ENCODE measurements at regions not wholly inside any gene's neighbourhood (a gene's known extent, or its start where the extent isn't known, plus 50 kb on each side); places are given as distances from the start of the nearest gene placed in this dataset.
"Not testable (repeated sequence)": the region's sequence is repeated elsewhere in the genome, so short reads cannot be mapped to it uniquely, and the experiment has no call there.

- no peak for TF ChIP-seq CTCF (IDR thresholded peaks at IDR 0.05; ENCODE audit: low read depth, low read length, missing control alignments)
- in situ Hi-C loops (cut with HindIII; ENCODE audit: low sequenced_read_pairs) = no loop called here
- H3K4me3 ChIP-seq (ENCODE audit: low read depth, low read length) = no peak overlapping the region
- no peak for DNase-seq (ENCODE audit: low read depth)
Observed at GRCh38 chr4:155582041-155582440, 84.6 kb upstream of the GUCY1A1 start.

GRCh38 chr4:155578726-155579370, 87.8 kb upstream of the GUCY1A1 start:
- no peak for TF ChIP-seq CTCF (IDR thresholded peaks at IDR 0.05; ENCODE audit: low read depth, low read length, missing control alignments)
- no peak overlapping the region for H3K4me3 ChIP-seq (ENCODE audit: low read depth, low read length)
- in situ Hi-C loops (cut with HindIII; ENCODE audit: low sequenced_read_pairs) = no loop called here
- DNase-seq (ENCODE audit: low read depth) = no peak

GRCh38 chr4:155578219-155578618, 88.4 kb upstream of the GUCY1A1 start:
- in situ Hi-C loops (cut with HindIII; ENCODE audit: low sequenced_read_pairs) = no loop called here
- no peak overlapping the region for H3K4me3 ChIP-seq (ENCODE audit: low read depth, low read length)
- no peak for TF ChIP-seq CTCF (IDR thresholded peaks at IDR 0.05; ENCODE audit: low read depth, low read length, missing control alignments)
- DNase-seq (ENCODE audit: low read depth) = no peak

- H3K4me3 ChIP-seq (ENCODE audit: low read depth, low read length); in situ Hi-C loops (cut with HindIII; ENCODE audit: low sequenced_read_pairs); DNase-seq (ENCODE audit: low read depth): not testable (repeated sequence)
Observed at GRCh38 chr4:155574329-155574728, 92.3 kb upstream of the GUCY1A1 start.

GRCh38 chr4:155573126-155573525, 93.5 kb upstream of the GUCY1A1 start:
- in situ Hi-C loops (cut with HindIII; ENCODE audit: low sequenced_read_pairs) = no loop called here
- DNase-seq (ENCODE audit: low read depth) = no peak
- TF ChIP-seq CTCF (IDR thresholded peaks at IDR 0.05; ENCODE audit: low read depth, low read length, missing control alignments) = no peak
- H3K4me3 ChIP-seq (ENCODE audit: low read depth, low read length) = no peak overlapping the region

GRCh38 chr4:155572106-155572703, 94.4 kb upstream of the GUCY1A1 start:
- no peak overlapping the region for H3K4me3 ChIP-seq (ENCODE audit: low read depth, low read length)
- in situ Hi-C loops (cut with HindIII; ENCODE audit: low sequenced_read_pairs) = no loop called here
- no peak for DNase-seq (ENCODE audit: low read depth)
- no peak for TF ChIP-seq CTCF (IDR thresholded peaks at IDR 0.05; ENCODE audit: low read depth, low read length, missing control alignments)

- no peak for DNase-seq (ENCODE audit: low read depth)
- H3K4me3 ChIP-seq (ENCODE audit: low read depth, low read length) = no peak overlapping the region
- no peak for TF ChIP-seq CTCF (IDR thresholded peaks at IDR 0.05; ENCODE audit: low read depth, low read length, missing control alignments)
- in situ Hi-C loops (cut with HindIII; ENCODE audit: low sequenced_read_pairs) = no loop called here
Observed at GRCh38 chr4:155571184-155571944, 95.3 kb upstream of the GUCY1A1 start.
